ENCODE measurements at regions not wholly inside any gene's neighbourhood (a gene's known extent, or its start where the extent isn't known, plus 50 kb on each side); places are given as distances from the start of the nearest gene placed in this dataset.

- DNase-seq (ENCODE audit: low spot score), result no peak
Observed at GRCh38 chr6:12221856-12222255, 68.3 kb upstream of the EDN1 start.

DNA sequence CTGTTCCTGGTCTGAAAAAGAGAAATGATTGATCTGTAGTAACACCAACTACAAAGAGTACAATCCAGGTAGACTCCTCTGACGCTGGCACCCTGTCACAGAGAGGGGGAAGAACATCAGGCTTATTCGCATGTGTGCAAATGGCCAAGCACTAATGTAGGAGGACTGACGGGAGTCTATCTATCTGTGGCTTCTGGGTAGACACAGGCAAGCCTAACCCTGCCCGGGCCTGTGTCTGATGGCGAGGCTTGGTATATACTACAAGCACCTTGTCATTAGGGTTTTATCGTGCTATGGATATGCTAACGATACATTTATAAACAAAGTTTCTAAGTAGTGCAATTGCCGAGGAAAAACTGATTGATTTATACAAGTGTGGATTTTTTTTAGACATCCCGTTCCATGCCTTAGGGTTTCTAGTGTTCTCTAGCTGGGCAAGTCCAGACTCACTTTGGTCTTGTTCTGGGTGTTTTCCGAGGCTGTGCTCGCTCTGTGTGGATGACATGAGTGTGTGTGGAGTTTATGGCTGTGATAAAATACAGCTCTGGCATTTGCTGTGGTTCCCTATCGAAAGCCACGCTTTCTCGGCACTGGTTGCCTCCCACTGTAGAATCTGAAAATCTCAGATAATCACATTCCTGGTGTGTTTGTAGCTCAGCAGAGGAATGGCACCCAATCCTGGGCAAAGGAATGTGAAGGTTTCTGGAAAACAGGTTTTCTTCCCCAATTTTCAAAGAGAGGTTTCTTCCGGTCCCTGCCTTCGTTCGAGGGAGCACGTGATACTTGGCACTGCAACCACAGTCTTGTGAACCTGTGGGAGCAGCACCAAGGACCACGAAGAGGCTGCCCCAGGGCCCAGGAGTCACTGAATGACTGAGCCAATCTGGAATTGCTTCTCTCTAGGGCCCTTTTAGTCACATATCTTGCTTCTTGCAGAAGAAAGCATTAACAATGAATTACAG is 67.5 kb upstream of the EDN1 start:
- DNase-seq (ENCODE audit: low spot score), result no peak

DNA sequence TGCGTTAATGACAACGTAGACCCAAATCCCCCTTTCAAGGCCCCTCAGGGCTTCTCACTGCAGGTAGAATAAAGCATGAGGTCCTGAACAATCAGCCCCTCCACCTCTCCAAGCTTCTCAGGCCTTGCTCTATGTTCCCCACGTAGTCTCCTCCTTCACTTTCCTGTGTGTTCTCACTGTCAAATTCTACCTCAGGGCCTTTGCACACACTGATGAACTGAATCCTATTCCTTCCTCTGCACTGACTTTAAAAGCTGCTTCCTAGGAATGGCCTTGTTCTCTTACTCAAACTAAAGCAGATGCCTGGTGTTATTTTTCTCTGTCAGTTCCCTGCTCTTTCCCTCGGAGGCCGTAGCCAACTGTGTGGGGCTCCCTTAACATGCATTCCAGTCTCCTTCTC is 66.8 kb upstream of the EDN1 start:
- DNase-seq (ENCODE audit: low spot score), result no peak

DNA sequence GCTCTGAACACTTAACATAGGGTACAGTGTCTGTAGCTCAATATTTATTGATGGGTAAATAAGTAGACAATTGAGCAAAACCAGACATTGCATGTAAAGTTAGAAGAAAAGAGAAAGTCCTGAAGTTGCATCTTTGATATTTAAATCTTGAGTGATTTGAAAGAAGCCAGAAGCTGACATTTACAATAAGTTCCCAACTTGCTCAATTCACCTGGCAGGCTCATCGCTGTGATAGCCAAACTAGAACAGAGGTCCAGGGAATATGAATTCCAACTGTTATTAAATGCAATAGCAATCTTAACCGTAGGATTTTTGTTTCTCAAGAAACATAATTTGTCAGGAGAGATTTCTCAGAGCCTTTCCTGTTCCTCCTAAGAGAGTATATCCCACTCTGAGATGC is 65.9 kb upstream of the EDN1 start:
- no peak for DNase-seq (ENCODE audit: low spot score)

GRCh38 chr6:12228447-12229146 is 61.6 kb upstream of the EDN1 start:
- no peak for DNase-seq (ENCODE audit: low spot score)

GRCh38 chr6:12229332-12229731 is 60.8 kb upstream of the EDN1 start:
- DNase-seq (ENCODE audit: low spot score), result no peak

DNA sequence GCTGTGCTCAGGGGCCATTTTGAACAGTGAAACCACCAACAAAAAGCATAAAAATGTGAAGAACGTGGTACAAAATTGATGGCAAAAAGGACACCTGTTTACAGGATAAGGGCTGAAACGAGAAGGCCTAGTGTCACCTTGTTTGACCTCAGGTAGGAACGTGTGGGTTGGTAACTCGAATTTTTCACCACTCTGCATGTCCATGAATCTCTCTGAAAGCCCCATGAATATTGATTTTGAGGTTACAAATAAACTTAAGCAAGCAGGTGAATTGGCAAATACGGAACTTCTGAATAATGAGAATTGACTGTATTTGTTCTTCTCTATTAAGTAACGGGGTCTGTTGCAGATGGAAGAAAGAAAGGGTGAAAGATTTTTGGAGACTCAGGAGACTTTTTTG is 59.6 kb upstream of the EDN1 start:
- DNase-seq (ENCODE audit: low spot score), result no peak

GRCh38 chr6:12232339-12232738 is 57.8 kb upstream of the EDN1 start:
- no peak for DNase-seq (ENCODE audit: low spot score)

GRCh38 chr6:12232821-12233220 is 57.3 kb upstream of the EDN1 start:
- DNase-seq (ENCODE audit: low spot score), result no peak

DNA sequence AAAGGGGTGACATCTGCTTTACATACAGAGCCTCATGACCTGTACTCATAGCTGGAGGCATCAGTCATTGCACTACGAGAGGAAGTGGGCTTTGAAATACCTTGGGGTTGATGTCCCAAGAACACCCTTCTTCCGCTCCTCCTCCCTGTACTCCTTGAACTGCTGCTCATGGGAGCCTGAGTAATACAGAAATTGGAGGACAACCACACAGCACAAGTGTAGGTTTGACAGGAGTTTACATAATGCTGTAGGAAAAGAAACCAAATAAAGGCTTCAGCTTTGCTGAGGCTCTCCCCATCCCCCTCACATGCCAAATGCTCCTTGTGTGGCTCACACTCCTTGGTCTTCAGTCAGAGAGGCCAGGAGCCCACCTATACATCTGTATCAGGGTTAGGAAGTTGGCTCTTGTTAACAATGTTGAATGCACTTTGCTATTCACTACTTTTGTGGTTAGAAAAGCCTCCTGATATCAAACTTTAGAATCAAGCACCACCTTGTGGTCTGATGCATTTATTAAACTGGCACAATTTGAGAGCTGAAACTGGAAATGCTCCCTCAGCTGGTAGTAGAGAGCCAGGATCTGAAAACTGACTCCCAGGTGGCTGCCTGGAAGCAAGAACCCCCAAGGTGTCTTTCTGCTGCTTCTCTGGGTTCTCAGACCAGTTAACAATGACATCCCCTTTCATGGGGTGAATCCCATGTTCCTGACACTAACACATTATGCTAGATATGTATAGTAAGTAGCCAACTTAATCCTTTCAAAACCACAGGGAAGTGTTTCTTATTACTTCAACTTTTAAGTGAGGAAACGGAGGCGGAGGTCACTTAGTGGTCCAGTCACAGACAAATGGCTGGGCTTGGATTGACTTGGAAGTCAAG is 56.2 kb upstream of the EDN1 start:
- peak; percentile 65 for DNase-seq (ENCODE audit: low spot score)

GRCh38 chr6:12235341-12235740 is 54.8 kb upstream of the EDN1 start:
- DNase-seq (ENCODE audit: low spot score), result no peak

DNA sequence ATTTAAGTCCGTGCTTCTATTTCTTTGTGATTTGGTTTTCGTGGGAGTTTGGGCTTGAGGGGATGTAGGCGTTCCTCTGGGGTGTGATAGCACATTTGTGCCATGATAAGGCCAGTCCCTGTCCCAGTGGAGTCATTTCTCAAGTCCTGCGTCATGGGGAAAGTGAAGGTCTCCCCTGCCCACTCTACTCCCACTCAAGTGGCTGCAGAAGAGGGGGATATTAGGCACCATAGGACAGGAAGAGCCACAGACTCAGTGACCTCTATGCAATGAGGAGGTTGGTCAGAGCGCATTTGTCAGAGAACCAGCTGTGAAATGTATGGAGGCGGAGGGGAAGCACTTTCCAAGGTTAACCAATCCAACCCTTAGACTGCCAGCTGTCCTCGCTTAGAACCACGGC is 51.9 kb upstream of the EDN1 start:
- no peak for DNase-seq (ENCODE audit: low spot score)
